ENCODE measurements at regions not wholly inside any gene's neighbourhood (a gene's known extent, or its start where the extent isn't known, plus 50 kb on each side); places are given as distances from the start of the nearest gene placed in this dataset.

DNA sequence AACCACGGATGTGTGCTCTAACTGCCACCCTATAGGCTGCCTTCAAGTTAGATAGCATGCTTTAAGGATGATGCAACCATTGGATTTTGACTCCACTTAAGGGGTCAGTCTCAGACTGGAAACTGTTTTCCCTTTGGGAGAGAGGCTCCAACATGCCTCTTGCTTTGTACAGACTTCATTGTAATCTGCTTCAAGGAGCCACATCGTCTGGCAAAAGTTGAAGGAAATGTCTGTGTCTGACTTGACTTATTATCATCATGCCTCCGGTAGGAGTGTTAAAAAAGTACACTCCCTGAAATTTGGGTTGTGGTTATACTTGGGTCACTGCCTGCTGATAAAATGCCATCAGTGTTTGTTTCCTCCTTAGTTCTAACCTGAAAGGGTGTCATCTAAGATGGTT is 245.4 kb upstream of the CDIN1 start:
- TF ChIP-seq POLR2A (IDR thresholded peaks at IDR 0.05) = no peak
- TF ChIP-seq, protein P1, sequence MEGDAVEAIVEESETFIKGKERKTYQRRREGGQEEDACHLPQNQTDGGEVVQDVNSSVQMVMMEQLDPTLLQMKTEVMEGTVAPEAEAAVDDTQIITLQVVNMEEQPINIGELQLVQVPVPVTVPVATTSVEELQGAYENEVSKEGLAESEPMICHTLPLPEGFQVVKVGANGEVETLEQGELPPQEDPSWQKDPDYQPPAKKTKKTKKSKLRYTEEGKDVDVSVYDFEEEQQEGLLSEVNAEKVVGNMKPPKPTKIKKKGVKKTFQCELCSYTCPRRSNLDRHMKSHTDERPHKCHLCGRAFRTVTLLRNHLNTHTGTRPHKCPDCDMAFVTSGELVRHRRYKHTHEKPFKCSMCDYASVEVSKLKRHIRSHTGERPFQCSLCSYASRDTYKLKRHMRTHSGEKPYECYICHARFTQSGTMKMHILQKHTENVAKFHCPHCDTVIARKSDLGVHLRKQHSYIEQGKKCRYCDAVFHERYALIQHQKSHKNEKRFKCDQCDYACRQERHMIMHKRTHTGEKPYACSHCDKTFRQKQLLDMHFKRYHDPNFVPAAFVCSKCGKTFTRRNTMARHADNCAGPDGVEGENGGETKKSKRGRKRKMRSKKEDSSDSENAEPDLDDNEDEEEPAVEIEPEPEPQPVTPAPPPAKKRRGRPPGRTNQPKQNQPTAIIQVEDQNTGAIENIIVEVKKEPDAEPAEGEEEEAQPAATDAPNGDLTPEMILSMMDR (IDR thresholded peaks at IDR 0.05) = no peak

All from esophagus squamous epithelium (tissue), 4 donors.